ENCODE measurements at regions not wholly inside any gene's neighbourhood (a gene's known extent, or its start where the extent isn't known, plus 50 kb on each side); places are given as distances from the start of the nearest gene placed in this dataset.
"Not testable (repeated sequence)": the region's sequence is repeated elsewhere in the genome, so short reads cannot be mapped to it uniquely, and the experiment has no call there.

DNA sequence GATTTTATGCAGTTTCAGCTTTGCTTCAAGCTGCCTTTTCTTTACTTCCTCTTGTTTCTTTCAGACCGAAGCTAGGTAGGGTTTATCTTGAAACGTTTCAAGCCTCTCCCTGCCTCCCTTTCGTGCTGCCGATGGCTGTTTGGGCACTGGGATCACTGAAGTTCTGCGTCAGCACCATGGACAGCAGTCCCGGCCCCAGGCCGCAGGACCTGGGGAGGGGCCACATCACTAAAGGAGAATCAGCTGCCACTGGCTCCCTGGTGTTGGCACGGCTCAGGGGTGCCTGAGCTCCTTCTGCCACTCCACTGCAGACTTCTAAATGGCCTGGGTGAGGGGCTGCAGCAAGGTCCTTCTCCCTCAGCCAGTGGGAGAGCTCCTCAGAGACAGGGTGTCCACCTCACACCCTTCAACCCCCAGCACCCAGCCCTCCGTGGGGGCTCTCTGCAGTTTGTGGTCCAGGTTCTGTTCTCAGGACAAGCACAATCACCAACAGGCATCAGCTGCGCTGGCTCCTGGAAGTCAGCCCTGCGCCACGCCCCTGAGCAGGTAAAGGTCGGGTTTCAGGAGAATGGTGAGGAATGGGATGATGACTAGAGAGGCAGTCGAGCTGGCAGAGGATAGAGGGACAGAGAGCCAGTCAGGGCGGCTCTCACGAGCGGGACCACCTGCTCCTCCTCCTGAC lies 387.2 kb downstream of the TCERG1L start:
- no peak for ATAC-seq

DNA sequence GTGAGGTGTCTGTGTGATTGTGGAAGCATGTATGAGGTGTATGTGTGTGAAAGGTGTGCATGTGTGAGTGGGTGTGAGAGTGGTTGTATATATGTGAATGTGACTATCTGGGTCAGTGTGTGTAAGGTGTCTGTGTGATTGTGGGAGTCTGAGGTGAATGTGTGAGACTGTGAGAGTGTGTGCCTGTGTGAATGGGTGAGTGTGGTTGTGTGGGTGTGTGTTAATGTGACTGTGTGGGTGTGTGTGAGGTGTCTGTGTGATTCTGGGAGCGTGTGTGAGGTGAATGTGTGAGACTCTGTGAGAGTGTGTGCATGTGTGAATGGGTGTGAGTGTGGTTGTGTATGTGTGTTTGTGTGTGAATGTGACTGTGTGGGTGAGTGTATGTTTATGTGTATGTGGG lies 385.1 kb downstream of the TCERG1L start:
- no peak for ATAC-seq

DNA sequence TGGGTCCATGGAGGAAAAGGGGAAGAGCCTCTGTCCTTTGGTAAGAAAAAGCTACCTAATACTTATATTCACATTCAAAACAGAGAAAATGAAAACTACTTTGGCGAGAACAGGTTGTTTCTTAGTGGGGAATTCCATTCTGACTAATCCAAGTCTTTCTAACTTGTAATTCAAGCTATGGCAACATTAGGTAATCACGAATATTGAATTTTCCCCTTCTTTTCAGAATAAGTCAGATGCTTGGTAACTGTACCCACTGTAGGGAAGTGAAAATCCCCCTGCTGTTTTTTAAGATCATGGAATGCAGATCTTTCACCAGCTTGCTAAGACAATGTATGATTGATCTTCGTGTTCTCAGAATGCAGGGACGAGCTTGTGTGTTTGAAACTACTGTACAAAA lies 384.4 kb downstream of the TCERG1L start:
- ATAC-seq, result no peak

DNA sequence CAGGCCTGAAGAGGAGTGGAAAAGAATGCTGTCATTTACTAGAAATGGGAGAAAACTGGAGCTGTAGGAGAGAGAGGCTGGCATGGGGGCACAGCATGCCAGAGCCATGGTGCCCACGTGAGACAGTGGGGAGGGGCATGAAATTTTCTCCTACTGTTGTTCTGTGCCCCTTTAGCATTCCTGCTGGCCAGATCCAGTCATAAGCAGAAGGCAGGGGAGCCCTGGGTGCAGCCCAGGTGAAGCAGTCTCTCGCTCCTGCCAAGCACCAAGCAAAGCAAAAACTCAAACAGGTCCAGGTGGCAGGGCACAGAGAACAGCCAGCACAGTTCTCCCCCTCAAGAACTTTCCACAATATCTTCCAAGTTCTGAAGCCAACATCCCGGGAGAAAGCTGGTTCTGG lies 383.2 kb downstream of the TCERG1L start:
- ATAC-seq, result no peak

DNA sequence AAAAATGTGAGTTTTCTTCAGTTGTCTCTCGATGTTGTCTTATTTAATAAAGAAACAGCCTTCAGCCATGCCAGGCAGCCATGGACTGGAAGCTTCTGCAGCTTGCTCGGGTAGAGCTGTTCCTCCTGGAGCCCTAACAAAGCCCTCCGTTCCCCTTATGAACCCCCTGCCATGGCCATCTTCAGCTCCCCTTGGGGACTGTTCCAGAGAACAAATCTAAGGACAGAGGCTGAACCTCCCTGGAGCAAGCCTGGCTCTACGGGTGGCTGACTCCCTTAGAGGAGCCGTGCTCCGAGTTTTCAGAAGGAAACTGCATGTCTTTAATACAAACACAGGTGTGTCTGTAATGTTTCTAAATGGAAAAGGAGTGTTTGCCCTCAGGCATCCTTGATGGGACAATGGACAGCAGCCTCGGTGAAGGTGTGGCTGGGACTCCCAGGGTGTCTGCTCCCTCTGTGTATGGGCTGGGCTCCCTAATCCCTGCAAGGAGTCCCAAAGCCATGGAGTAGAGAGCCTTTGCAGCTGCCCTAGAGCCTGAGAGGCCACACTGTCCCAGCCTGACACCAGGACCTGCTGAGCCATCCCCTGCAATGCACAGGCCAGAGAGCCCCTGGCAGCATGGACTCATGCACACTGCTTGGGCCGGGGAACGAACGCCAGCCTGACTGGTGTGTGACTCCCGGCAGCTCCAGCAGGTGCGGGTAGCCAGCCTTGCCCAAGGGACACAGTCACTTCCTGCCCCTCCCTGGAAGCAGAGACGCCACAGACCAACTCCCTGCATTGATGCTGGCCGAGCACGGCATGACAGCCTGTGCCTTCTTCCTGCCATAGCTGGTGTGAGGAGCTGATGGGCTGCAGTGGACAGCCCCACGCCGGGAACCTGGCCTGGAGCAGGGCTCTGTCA lies 381.8 kb downstream of the TCERG1L start:
- ATAC-seq, result no peak

DNA sequence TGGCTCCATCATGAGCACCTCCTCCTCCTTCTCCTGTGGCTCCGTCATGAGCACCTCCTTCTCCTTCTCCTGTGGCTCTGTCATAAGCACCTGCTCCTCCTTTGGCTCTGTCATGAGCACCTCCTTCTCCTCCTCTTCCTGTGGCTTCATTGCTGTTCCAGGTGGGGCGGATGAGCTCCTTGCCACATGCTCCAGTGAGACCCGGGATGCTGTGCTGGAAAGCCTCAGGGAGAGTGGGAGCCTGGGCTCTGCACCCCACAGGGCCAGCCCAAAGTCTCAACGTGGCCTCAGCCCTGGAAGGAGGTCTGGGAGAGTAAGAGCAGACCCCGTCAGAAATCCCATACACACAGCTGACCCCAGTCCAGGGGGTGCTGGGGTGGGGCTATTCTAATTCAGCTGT lies 380.7 kb downstream of the TCERG1L start:
- no peak for ATAC-seq

DNA sequence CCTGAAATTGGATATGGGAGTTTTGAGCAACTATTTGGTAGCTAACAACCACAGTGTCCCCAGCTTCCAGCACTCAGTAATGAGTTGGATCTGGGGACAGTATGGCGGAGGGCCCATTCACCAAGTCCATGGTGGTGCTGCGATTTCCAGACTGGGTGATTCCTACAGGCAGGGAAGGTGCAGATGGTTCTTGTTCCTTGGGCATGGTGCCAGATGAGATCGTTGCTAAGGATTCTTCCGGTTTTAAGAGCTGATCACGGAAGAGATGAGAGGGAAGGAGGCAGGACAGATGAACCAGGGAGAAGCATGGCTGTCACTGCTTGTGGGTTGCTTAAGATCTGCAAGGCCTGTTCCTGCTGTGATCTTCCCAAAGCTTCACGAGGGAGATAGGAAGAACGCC lies 380.3 kb downstream of the TCERG1L start:
- ATAC-seq, result no peak

DNA sequence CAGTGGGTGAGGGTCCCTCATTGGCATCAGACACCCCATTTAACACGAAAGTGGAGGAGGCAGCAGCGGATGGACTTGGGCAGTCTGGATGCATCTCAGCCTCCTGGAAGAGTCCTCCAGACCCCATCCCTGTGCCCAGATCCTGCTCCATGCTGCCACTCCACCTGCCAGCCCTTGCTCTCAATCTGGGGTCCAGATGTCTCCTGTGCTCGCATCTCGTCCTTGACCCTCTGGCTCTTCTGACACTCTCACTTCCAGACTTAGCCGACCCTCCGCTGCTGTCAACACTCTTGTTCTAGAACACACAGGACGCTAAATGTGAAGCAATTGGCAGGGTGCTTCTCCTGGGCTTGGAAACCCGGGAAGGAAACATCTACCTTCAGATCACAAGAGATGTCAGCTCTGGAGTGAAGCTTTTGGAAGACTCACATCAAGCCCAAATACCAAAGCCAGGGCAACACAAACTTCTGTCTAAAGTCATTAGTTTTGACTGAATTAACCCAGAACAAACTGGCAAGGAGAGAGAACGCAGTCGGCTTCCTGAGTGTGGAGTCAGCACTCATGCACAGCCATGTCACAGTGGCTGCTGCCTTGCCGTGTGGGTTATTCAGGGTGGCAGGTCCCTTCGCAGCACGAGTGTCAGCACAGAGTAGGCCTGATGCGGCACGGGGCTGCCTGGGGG lies 379.1 kb downstream of the TCERG1L start:
- ATAC-seq, result no peak

DNA sequence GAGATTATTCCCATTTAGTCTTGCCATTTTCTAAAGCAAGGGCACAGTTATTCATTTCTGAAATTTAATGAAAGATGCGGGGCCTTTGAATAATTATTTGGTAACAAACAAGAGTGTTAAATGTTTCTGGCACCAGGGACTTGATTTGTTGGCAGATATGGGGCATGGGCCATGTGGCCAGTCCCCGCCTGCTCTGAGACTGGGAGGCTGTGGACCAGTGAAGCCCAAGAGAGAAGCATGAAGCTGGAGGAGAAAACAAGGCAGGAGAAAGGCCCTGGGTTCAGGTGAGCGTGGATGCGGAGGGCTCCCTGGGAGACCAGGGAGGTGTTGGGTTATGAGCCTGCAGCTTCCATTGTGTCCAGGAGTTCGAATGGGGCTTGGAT lies 378.5 kb downstream of the TCERG1L start:
- no peak for ATAC-seq

DNA sequence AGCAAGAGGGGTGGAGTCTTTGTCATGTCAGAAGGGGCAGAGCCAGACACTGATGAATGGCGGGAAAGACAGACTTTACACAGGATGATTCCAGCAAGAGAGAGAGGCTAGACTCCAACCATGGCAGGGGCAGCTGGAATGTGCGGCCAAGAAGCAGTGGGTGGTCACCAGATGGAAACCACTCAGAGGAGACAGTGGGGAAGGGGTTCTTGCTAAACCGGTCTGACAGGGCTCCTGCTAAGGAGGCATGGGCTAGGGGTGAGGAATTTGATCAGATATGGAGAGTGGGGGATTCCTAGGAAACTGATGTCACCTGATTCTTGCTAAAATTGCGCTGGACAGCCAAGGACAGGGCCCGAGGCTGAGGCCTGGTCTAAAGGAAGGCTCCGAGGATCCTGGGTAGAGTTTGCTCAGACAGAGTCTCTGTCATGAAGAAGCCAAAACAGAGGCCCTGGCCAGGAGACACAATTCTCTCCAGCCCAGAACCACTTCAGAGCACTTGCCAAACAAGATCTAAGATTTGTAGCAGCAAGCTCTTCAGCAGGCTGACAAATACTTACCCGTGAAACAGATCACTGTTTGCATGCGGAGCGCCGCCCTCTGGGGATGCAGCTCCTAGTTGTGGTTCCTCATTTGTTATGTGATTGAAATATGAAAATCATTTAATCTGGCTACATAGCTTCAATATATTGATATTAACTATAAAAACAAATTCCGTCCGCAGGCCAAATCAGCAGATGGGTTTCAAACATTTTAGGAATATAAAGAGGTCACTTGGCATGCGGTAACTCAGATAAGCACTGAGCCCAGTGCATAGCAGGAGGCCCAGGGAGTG lies 377.0 kb downstream of the TCERG1L start:
- no peak for ATAC-seq

DNA sequence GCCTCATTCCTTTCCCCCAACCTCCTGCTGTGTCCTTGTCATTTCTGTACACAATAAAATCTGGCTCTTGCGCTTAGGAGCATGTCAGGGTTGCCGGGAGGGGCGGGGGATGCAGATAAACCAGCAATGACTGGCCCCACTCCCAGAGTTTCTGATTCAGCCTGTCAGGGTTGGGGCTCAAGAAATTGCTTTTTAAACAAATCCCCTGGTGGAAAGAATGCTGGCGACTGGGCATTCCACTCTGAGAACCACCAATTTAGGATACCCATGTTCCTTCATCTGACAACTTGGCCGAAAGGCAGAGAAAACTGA lies 376.4 kb downstream of the TCERG1L start:
- ATAC-seq, result no peak

DNA sequence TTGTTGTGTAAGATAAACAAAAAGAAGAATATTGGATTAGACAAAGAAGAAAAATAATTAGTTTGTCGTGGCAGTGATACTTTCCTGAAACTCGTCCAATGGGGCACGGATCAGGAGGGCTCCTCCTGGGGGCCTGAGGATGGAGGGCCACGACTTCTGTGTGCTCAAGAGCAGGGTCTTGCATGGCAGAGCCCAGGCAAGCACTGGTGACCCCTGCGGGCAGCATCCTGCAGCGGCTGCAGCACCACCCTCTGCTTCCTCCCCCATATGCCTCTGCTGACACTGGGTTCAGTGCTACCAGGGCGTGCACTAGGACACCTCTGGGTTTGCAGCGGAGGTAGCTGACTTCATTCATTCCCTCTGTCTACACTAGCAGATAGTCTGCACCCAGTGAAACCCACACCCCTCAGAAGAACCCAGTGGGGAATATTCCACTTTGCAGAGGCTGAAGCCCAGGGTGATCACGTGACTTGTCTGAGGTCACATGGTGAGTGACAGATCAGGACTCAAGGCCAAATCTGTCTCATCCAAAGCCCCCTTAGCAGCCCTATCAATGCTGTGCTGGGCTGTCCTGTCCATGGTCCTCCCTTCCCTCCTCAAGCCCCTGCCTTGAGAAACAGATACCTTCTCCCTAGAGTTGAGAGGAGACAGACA lies 375.5 kb downstream of the TCERG1L start:
- no peak for ATAC-seq

DNA sequence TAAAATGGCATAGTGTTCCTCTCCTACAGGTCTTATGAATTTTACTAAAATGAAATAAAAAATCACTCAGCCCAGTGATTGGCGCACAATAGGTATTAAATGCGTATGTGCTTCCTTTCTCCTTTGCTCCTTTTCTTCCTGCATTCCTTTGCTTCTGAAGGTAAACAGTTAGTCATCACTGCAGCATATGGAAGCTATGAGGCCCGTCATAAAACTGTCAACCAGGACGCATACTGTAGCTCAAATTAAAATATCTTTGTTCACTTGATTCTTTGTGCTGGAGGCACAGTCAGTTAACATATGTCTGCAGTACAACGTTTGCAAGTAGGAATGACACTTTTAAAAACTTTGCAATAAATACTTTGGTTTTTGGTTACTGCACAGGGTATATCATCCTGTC lies 374.7 kb downstream of the TCERG1L start:
- ATAC-seq, result no peak

DNA sequence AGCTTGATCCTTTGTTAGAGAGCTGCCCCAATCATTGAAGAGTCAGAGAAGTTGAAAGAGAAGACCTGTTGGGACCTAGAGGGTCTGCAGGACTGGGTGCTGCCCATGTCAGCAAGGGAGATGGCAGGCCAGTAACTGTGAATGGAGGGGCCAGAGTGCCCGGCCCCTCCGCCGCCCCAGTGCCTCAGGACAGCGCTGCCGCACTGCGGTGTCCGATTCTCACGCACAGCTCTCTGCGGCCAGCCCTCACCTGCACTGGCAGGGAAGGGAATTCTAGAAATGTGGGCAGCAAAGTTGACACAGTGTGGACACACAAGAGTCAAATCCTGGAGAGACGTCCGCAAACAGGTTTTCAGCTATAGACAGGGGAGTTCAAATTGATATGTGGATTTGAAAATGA lies 373.5 kb downstream of the TCERG1L start:
- ATAC-seq, result no peak

DNA sequence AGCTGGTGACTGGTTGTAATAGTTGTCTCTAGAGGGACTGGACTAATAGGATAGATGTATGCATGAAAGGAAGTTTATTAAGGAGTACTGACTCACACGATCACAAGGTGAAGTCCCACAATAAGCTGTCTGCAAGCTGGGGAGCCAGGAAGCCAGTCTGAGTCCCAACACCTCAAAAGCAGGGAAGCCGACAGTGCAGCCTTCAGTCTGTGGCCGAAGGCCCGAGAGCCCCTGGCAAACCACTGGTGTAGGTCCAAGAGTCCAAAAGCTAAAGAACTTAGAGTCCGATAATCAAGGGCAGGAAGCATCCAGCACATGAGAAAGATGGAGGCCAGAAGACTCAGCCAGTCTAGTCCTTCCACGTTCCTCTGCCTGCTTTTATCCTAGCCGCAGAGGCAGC lies 372.6 kb downstream of the TCERG1L start:
- not testable (repeated sequence) for ATAC-seq

DNA sequence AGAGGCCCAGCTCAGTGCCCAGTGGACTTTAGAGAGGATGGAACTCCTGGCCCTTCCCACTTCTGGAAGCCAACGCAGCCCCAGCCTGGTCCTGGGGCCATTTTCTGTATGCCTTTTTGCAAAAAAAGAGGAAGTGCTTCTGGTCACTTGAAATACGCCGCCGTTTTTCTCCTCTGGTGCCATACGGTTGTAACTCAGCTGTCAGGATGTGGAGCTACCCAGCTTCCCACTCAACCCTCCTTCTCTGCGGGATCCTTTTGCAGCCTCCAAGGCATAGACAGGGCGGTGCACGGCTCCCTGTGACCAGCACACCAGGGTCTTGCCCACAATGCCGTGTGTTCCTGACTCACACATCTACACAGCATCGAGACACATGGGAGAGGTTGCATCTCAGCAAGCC lies 369.6 kb downstream of the TCERG1L start:
- ATAC-seq, result no peak

DNA sequence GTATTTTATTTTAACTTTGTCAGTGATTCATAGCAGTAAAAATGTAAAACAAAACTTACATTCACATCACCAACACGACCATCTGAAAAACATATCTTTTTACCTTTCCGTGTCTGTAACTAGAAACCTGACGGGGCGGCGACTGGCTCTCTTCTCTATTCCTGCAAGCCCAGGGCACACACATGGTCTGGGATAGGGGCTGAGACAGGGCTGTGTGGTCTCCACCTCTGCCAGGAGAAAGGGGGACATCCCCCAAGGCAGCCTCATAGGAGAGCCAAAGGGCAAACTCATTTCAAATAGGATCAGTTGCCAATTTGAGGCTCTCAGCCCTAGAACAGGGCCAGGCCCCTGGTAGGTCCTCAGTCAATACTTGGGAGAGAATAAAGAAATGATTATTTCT lies 359.4 kb downstream of the TCERG1L start:
- ATAC-seq, result no peak

DNA sequence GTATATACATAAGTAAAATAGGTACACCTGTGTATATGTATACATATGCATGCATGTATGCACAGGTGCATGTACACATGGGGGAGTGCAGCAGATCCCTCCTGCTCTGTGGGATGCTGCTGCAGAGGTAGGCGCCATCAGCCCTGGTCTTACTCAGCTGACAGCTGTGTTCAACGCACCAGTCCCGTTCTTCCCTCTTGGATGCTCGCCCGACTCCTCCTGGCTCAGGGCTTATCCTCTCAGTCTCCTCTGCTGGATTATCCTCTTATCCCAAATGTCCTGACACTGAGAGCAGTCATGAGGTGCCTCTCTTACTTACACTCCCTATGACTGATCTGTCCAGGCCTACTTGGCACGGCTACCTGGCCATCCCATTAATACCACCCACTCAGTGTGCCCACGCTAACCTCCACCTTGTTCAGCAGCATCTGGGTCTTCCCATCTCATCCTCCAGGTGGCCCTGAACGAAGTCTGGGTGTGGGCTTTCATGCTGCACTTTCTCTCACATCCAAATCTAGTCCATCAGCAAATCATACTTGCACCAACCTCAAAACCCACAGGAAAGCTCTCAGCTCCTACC lies 357.1 kb downstream of the TCERG1L start:
- no peak for ATAC-seq

DNA sequence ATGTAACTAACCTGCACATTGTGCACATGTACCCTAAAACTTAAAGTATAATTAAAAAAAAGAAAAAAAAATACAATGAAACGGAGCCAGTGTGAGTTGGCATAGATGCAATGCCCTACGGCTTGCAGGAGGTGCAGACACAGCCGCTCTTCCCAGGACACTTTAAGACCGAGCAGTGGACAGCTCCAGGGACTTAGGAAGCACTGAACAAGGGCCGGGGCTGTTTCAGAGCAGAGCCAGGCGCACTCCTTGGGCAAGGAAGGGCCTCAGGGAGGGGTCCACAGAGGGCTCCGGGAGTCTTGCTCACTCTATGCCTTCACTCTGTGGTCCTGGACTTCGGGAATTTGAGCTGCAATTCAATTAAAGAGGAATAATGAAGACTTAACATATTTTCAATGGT lies 355.3 kb downstream of the TCERG1L start:
- no peak for ATAC-seq

DNA sequence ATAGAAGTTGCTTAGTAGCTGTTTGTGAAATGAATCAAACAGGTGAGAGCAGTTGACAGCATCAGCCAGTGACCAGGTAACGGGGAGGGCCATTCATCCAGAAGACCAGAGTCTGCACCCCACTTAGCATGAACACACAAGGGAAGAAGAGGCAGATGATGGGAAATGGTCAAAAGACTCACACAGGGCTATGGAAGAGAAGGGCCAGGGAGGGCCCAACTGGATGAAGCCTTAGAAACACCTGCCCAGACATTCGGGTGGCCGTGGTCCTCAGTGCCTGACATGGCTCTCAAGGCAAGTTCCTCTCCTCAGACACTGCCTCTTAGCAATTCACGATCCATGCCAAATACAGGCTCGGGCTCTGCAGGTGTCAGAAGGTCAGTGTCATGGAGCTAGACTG lies 354.1 kb downstream of the TCERG1L start:
- no peak for ATAC-seq

DNA sequence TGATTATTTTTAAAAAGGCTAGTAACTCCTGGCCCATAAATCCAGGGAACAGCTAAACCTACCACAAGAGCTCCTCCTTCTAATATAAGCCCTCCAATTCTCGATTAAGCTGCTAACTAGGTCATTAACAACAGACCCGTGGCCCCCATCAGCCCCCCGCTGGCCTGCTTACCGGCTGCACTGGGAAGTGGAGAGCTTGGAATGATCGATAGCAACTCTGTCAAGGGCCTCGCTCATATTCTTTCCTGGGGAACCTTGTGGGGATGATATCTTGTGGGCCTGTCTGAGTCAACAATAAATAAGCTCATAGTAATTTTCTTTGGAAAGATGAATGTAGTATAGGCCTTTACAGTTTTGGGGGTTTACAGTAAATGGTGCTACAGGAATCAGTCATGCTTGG lies 353.5 kb downstream of the TCERG1L start:
- no peak for ATAC-seq

Data from activated CD4-positive, CD25-positive, alpha-beta regulatory T cell treated with anti-CD3 and anti-CD28 coated beads, Interleukin-2, amount 50 U/mL, for 24 hours (primary cell).